GM18505 (cell line): ENCODE measurements at regions not wholly inside any gene's neighbourhood (a gene's known extent, or its start where the extent isn't known, plus 50 kb on each side); places are given as distances from the start of the nearest gene placed in this dataset.

Source experiments
- ATAC-seq: cut with Tn5 transposase; IDR thresholded peaks from one replicate; pipeline ENCODE4 v1.9.1; 2021; ENCODE audit not compliant: unreplicated experiment
- POLR2A ChIP-seq: IDR thresholded peaks from 4 replicates; pipeline ENCODE4 v1.6.1; 2011; ENCODE audit warnings: borderline replicate concordance; ENCODE audit not compliant: insufficient read depth, insufficient read length; ENCODE audit errors: extremely low read depth

- ATAC-seq = no peak
- no peak for TF ChIP-seq POLR2A
Observed at GRCh38 chr2:139963863-139964355, 1183.7 kb upstream of the NXPH2 start.

- no peak for TF ChIP-seq POLR2A
- no peak for ATAC-seq
Observed at GRCh38 chr2:139949242-139949972, 1169.2 kb upstream of the NXPH2 start.

GRCh38 chr2:139946690-139947089 lies 1166.5 kb upstream of the NXPH2 start:
- TF ChIP-seq POLR2A = no peak
- no peak for ATAC-seq

GRCh38 chr2:139940686-139941085 lies 1160.5 kb upstream of the NXPH2 start:
- ATAC-seq = no peak

GRCh38 chr2:139925903-139926302 lies 1145.7 kb upstream of the NXPH2 start:
- no peak for ATAC-seq
- TF ChIP-seq POLR2A = no peak

More at GRCh38 chr2:139940686-139941085, 1160.5 kb upstream of the NXPH2 start:
- no peak for TF ChIP-seq POLR2A

GRCh38 chr2:139924070-139924469 lies 1143.9 kb upstream of the NXPH2 start:
- no peak for ATAC-seq
- no peak for TF ChIP-seq POLR2A

- no peak for ATAC-seq
- no peak for TF ChIP-seq POLR2A
Observed at GRCh38 chr2:139918982-139919381, 1138.8 kb upstream of the NXPH2 start.

- ATAC-seq = no peak
- TF ChIP-seq POLR2A = no peak
Observed at GRCh38 chr2:139917690-139918384, 1137.6 kb upstream of the NXPH2 start.

GRCh38 chr2:139916822-139917221 lies 1136.6 kb upstream of the NXPH2 start:
- no peak for ATAC-seq

GRCh38 chr2:139911160-139911559 lies 1131.0 kb upstream of the NXPH2 start:
- TF ChIP-seq POLR2A = no peak
- ATAC-seq = no peak

More at GRCh38 chr2:139916822-139917221, 1136.6 kb upstream of the NXPH2 start:
- no peak for TF ChIP-seq POLR2A

GRCh38 chr2:139909136-139909535 lies 1128.9 kb upstream of the NXPH2 start:
- ATAC-seq = no peak
- no peak for TF ChIP-seq POLR2A

GRCh38 chr2:139905624-139906023 lies 1125.4 kb upstream of the NXPH2 start:
- ATAC-seq = no peak
- no peak for TF ChIP-seq POLR2A

GRCh38 chr2:139891636-139892035 lies 1111.4 kb upstream of the NXPH2 start:
- TF ChIP-seq POLR2A = no peak
- no peak for ATAC-seq
